Neutrophil (primary cell): ENCODE measurements at regions not wholly inside any gene's neighbourhood (a gene's known extent, or its start where the extent isn't known, plus 50 kb on each side); places are given as distances from the start of the nearest gene placed in this dataset.

Experiments used
- H3K27ac ChIP-seq: fragments of 200-600 bp; sonication (generic); 2 replicates; pipeline ENCODE4 v1.5.1; 2016; ENCODE audit warnings: mild to moderate bottlenecking, moderate library complexity
- H3K27me3 ChIP-seq: fragments of 200-600 bp; sonication (generic); 2 replicates; pipeline ENCODE4 v1.6.0; 2016; ENCODE audit warnings: mild to moderate bottlenecking
- H3K36me3 ChIP-seq: fragments of 200-600 bp; sonication (generic); 2 replicates; pipeline ENCODE4 v1.5.1; 2017
- H3K4me1 ChIP-seq, 2 experiments: fragments of 200-600 bp in 1 of 2; sonication (generic) in 1 of 2; 1 replicate in 1 of 2; 2 replicates in 1 of 2; pipeline versions ENCODE4 v1.5.1 to v1.6.1; 2013 to 2016; ENCODE audit warnings: low read depth in 1 of 2, low read length in 1 of 2, mild to moderate bottlenecking in 1 of 2, moderate library complexity in 1 of 2; ENCODE audit not compliant: control insufficient read depth in 1 of 2, insufficient read depth in 1 of 2
- H3K4me3 ChIP-seq, 2 experiments: fragments of 200-600 bp in 1 of 2; sonication (generic) in 1 of 2; 1 replicate in 1 of 2; 2 replicates in 1 of 2; pipeline ENCODE4 v1.5.1; 2013 to 2016; ENCODE audit warnings: low read depth in 1 of 2, low read length in 1 of 2, mild to moderate bottlenecking in 1 of 2, moderate library complexity in 1 of 2
- H3K9me3 ChIP-seq: fragments of 200-600 bp; sonication (generic); 2 replicates; pipeline ENCODE4 v1.5.1; 2016
- TF ChIP-seq, protein P1 (sequence below): fragments of 200-600 bp; sonication (generic); IDR thresholded peaks from 2 replicates; pipeline ENCODE4 v1.5.1; 2016; ENCODE audit warnings: antibody characterized with exemption

DNA sequence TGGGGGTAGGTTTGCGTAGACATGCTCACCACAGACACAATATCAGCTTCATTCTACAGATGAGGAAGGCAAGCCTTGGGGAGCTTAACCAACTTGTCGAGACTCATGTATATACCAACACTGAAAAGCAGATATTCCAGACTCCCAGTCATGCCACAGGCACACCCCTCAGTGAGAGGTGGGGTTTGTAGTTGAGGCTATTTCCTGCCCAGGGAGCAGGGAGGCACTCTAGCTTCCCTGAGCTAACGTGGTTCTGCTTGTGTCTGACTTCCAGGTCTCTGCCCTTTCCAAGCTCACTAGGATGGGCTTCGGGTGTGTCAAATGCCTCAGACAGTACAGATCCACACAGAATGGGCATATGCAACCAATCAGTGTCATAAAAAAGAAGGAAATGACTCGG is 122.3 kb upstream of the RUNX1 start:
- H3K27me3 ChIP-seq = no peaks in the 10 kb centered on the region
- TF ChIP-seq, protein P1, sequence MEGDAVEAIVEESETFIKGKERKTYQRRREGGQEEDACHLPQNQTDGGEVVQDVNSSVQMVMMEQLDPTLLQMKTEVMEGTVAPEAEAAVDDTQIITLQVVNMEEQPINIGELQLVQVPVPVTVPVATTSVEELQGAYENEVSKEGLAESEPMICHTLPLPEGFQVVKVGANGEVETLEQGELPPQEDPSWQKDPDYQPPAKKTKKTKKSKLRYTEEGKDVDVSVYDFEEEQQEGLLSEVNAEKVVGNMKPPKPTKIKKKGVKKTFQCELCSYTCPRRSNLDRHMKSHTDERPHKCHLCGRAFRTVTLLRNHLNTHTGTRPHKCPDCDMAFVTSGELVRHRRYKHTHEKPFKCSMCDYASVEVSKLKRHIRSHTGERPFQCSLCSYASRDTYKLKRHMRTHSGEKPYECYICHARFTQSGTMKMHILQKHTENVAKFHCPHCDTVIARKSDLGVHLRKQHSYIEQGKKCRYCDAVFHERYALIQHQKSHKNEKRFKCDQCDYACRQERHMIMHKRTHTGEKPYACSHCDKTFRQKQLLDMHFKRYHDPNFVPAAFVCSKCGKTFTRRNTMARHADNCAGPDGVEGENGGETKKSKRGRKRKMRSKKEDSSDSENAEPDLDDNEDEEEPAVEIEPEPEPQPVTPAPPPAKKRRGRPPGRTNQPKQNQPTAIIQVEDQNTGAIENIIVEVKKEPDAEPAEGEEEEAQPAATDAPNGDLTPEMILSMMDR = no peak
- H3K27ac ChIP-seq = no peak overlapping the region
- H3K4me1 ChIP-seq = no peaks in the 10 kb centered on the region
- no peak overlapping the region for H3K4me3 ChIP-seq
- H3K9me3 ChIP-seq = no peaks in the 10 kb centered on the region
- no peaks in the 10 kb centered on the region for H3K36me3 ChIP-seq

GRCh38 chr21:35170818-35171217 is 121.7 kb upstream of the RUNX1 start:
- Histone ChIP-seq H3K27me3 (no peaks in the 10 kb centered on the region), H3K9me3 (no peaks in the 10 kb centered on the region), H3K36me3 (no peaks in the 10 kb centered on the region), H3K4me3 (no peak overlapping the region), H3K4me1 (no peaks in the 10 kb centered on the region), H3K27ac (no peak overlapping the region)
- TF ChIP-seq, protein P1 = no peak

DNA sequence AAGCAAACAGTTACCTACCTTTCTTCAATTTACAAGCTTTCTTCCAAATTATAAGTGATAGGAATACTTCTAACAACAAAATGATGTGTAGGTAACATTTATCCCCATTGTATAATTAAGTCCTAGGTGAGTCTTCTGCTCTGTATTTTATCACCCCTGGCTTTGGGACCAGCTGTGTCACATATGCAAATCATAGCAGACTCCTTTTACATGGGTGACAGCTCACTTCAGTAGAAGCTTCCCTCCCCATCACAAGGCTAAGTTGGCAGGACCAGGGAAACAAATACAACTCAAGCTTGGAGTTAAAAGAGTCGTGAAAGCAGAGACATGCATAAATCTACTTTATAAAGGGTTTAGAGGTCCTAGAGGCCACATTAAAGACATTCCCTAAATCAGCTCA is 121.1 kb upstream of the RUNX1 start:
- no peaks in the 10 kb centered on the region for H3K4me1 ChIP-seq
- no peak overlapping the region for H3K27ac ChIP-seq
- no peaks in the 10 kb centered on the region for H3K9me3 ChIP-seq
- no peak overlapping the region for H3K4me3 ChIP-seq
- H3K27me3 ChIP-seq = no peaks in the 10 kb centered on the region
- TF ChIP-seq, protein P1 = no peak
- H3K36me3 ChIP-seq = no peaks in the 10 kb centered on the region

DNA sequence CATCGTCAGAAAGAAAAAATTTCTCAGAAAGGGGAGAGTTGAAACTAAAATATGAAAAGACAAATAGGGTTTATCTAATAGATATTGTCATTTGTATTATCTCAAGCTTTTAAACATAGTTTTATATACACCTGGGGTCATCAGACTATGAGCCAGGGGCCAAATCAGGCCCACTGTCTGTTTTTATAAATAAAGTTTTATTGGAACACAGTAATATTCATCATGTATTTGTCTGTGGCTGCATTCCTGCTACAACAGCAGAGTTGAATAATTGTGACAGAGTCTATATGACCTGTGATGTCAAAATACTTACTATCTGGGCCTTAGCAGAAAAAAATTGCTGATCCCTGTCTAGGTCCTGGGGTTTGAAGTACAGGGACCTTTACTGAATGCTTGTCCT is 120.5 kb upstream of the RUNX1 start:
- Histone ChIP-seq H3K4me1 (no peaks in the 10 kb centered on the region), H3K4me3 (no peak overlapping the region), H3K9me3 (no peaks in the 10 kb centered on the region), H3K36me3 (no peaks in the 10 kb centered on the region), H3K27me3 (no peaks in the 10 kb centered on the region), H3K27ac (no peak overlapping the region)
- TF ChIP-seq, protein P1 = no peak

- Histone ChIP-seq H3K4me3 (no peak overlapping the region), H3K4me1 (no peaks in the 10 kb centered on the region), H3K9me3 (no peaks in the 10 kb centered on the region), H3K36me3 (no peaks in the 10 kb centered on the region), H3K27ac (no peak overlapping the region), H3K27me3 (no peaks in the 10 kb centered on the region)
- TF ChIP-seq, protein P1 = no peak
These were observed 119.6 kb upstream of the RUNX1 start for GRCh38 chr21:35168735-35169134.

DNA sequence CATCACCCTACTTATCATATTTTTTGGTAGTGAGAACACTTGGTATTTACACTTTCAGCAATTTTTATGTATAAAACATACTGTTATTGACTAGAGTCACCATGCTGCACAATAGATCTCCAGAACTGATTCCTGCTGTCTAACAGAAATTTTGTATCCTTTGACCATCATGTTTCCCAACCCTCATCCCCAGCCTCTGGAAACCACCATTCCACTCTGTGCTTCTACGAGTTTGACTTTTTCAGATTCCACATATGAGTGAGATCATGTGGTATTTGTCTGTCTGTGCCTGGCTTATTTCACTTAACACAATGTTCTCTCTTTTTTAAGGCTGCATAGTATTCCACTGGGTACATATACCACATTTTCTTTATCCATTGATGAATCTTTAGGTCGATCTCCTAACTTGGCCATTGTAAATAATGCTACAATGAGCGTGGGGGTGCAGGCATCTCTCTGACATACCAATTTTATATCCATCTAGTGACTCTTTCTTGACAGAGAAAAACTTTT is 115.9 kb upstream of the RUNX1 start:
- Histone ChIP-seq H3K4me1 (no peaks in the 10 kb centered on the region), H3K27me3 (no peaks in the 10 kb centered on the region), H3K9me3 (no peaks in the 10 kb centered on the region), H3K4me3 (no peak overlapping the region), H3K27ac (no peak overlapping the region), H3K36me3 (no peaks in the 10 kb centered on the region)
- TF ChIP-seq, protein P1 = no peak
